ENCODE measurements at regions not wholly inside any gene's neighbourhood (a gene's known extent, or its start where the extent isn't known, plus 50 kb on each side); places are given as distances from the start of the nearest gene placed in this dataset.

GRCh38 chr17:6212766-6213165 is 142.6 kb downstream of the WSCD1 start:
- no peak for DNase-seq (ENCODE audit: low spot score)

DNA sequence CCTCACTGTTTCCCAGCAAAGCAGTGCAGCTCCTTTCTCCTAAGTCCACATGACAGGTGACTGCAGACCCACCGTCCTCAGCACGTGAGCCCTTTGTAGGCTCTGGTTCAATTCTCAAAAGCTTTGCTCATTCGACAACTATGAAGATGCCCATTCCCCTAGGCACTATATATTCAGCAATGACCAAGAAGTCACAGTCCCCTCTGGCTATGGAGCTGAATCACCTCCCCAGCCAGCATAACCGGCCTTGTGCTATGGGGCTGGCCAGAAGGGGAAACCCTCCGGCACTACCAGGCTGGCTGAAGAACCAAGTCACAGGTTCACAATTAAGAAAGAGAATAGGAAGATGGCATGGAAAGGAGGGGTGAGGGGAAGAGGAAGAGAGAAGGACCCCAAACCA is 139.7 kb downstream of the WSCD1 start:
- no peak for DNase-seq (ENCODE audit: low spot score)

- DNase-seq (ENCODE audit: low spot score), result no peak
These were observed 138.5 kb downstream of the WSCD1 start for GRCh38 chr17:6208608-6209180.

GRCh38 chr17:6205525-6205924 is 135.3 kb downstream of the WSCD1 start:
- no peak for DNase-seq (ENCODE audit: low spot score)

- no peak for DNase-seq (ENCODE audit: low spot score)
These were observed 134.9 kb downstream of the WSCD1 start for GRCh38 chr17:6205033-6205432.

DNA sequence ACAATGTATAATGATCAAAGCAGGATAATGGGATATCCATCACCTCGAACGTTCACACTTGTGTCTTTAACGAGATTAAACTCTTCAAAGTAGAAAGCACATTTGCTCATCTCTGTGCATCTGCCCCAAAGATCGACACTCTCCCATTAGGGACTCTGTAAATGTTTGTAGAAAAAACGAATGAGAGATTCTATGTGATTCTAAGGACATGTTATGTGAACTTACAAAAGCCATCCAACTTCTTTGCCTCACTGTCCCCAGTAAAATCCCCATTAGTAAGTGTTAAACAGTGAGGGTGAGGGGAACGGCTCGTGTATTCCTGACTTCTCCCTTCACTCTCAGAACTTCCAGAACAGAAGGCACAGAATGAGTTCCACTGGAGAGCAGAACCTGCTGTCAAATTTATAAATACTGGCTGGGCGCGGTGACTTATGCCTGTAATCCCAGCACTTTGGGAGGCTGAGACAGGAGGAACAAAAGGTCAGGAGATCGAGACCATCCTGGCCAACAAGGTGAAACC is 134.1 kb downstream of the WSCD1 start:
- no peak for DNase-seq (ENCODE audit: low spot score)

GRCh38 chr17:6196355-6196754 is 126.2 kb downstream of the WSCD1 start:
- DNase-seq (ENCODE audit: low spot score), result no peak

- no peak for DNase-seq (ENCODE audit: low spot score)
These were observed 124.9 kb downstream of the WSCD1 start for GRCh38 chr17:6195123-6195522.

GRCh38 chr17:6191405-6192324 is 121.5 kb downstream of the WSCD1 start:
- no peak for DNase-seq (ENCODE audit: low spot score)

- DNase-seq (ENCODE audit: low spot score), result no peak
These were observed 117.7 kb downstream of the WSCD1 start for GRCh38 chr17:6187836-6188235.

DNA sequence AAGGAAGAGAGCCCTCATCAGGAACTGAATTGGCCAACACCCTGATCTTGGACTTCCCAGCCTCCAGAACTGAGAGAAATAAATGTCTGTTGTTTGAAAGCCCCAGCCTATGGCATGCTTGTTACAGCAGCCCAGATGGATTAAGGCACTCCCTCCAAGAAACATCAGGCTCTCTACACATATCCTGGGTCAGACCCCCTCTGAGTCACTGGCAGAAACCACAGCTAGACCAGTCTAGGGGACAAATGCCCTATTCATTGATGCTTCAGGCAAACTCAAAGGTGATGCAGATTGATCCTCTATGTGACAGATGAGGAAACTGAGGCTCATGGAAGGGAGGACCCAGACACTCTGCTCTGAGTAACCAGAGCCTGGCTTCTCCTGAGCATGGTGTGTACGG is 116.8 kb downstream of the WSCD1 start:
- DNase-seq (ENCODE audit: low spot score), result no peak

GRCh38 chr17:6184508-6184907 is 114.3 kb downstream of the WSCD1 start:
- no peak for DNase-seq (ENCODE audit: low spot score)

DNA sequence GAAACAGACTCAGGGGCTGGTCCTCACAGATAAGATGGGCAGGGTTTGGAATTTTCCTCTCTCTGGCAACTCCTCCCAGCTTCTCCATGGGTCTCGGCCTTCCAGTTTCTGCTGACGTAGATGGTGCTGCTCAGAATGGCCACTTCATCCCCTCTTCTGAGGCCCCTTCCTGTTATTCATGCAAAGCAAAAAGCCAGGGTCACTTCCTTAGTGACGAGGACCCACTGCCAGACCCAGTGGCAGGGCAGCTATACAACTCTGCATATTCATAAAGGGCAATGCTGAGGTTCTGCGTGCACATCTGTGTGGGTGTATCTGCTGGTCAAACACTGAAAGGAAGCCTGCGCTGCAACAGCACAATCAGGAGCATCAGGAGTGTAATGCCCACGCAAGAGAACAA is 108.8 kb downstream of the WSCD1 start:
- no peak for DNase-seq (ENCODE audit: low spot score)

- DNase-seq (ENCODE audit: low spot score), result no peak
These were observed 107.9 kb downstream of the WSCD1 start for GRCh38 chr17:6177941-6178694.

Data from GM03348 (cell line).